NCI-H1417 treated with DMSO at 0.1 percent for 48 hours (cell line): ENCODE measurements at regions not wholly inside any gene's neighbourhood (a gene's known extent, or its start where the extent isn't known, plus 50 kb on each side); places are given as distances from the start of the nearest gene placed in this dataset.
"Not testable (repeated sequence)": the region's sequence is repeated elsewhere in the genome, so short reads cannot be mapped to it uniquely, and the experiment has no call there.

Source experiments
- DNase-seq: peaks from one replicate; lab custom pipeline; 2025; lab: John Stamatoyannopoulos, UW

DNA sequence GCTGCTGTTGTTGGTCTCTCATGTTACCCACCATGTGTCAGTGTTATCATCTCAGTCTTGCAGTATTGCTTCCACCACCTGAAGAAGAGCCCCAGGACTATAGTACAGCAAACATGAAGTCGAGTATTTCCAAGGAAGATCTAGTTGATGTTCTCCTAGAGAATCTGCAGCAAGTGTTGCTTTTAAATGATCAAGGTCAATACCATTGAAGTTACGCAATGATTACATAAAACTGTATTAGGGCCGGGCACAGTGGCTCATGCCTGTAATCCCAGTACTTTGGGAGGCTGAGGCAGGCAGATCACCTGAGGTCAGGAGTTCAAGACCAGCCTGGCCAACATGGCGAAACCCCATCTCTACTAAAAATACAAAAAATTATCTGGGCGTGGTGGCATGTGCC lies 173.9 kb downstream of the TJP1 start:
- DNase-seq, result not testable (repeated sequence)

DNA sequence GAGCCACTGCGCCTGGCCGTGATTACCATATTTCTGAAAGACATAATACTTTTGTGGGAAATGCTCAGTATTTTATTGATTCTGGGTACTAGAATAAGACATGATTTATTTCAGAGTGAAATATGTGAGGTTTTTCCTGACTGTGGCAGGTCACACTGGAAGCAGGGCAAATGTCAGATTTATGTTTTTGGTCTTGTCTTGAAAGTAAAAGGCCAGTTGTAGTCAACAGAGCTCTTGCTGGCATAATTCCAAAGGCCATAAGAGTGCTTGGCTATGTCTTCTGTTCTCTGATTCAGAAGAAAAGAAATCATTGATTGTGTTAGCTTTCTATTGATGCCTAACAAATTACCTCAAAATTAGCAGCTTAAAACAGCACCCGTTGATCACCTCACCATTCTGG lies 176.4 kb downstream of the TJP1 start:
- DNase-seq, result no peak

DNA sequence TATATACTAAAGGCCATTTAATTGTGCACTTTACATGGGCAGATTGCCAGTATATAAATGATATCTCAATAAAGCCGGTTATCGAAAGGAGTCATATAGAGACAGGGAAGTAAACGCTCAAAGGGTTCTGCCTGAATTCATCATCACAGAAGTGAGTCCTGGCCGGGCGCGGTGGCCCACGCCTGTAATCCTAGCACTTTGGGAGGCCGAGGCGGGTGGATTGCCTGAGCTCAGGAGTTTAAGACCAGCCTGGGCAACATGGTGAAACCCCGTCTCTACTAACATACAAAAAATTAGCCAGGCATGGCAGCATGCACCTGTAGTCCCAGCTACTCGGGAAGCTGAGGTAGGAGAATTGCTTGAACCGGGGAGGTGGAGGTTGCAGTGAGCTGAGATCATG lies 177.9 kb downstream of the TJP1 start:
- not testable (repeated sequence) for DNase-seq

DNA sequence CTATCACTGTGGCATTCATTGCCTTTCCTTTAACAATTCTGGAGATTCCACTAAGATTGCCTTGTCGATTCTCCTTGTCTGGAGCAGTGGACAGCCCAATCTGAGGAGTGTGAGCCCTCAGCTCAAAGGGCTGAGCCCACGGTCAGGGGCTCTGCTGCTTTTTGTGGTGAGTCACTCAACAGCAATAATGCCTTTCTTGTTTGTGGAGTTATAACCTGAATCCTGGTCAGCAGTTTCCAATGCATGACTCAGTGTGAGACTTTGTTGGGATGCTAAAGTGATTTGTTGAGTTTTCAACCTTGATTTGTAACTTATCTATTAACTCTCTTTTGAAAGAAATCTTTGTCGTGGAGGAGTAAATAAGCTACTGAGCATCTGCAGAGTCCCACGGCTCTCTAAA lies 183.5 kb downstream of the TJP1 start:
- DNase-seq, result no peak

DNA sequence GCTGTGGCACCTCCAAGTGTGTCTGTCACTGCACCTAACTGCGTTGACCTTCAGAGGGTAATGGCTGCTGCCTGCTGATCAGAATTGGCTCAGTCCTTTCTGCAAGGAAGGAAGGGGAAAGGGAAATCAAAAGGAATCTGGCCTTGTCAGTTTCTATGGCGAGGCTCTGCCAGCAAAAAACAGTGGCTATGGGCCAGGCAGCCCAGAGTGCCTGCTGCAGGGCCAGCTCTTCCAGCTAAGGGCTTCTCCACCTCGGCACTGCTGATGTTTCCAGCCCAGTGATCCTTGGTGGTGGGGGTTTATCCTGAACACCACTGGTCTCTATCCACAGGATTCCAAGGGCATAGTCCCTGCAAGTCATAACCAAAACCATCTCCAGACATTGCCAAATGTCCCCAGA lies 184.3 kb downstream of the TJP1 start:
- DNase-seq, result no peak

DNA sequence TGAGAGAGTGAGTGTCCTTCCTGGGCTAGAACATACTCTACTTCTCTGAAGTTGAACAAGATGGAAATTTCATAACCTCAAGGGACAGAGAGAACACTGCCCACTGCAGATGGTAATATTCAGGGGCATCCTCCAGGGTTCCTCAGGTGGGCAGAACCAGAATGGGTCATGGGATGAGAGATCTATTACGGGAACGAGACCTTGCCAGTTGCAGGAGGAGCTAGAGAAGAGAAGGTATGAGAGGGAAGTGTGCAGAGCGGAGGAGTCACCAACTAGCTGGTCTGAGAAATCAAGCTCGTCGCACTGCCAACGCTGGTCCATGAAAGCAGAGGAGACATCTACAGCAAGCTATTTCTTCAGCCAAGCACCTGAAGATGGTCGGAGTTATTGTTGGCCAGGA lies 184.7 kb downstream of the TJP1 start:
- DNase-seq, result no peak

DNA sequence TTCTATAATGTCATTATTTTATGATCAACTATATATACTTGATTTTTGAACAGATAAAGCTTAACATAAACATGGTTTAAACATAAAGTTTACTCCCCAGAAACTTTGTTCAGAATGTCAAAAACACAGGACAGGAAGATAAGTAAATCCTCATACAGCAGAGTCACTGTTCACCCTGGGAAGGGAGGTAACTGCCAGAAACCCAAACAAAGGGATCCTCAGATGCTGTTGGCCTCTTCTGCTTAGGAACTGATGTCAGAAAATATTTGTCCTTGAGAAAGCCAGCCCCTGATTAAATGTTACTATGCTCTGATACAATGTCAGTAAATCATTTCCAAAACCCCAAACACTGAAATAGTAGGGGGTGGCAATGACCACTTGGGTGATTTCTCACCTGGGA lies 185.3 kb downstream of the TJP1 start:
- no peak for DNase-seq

DNA sequence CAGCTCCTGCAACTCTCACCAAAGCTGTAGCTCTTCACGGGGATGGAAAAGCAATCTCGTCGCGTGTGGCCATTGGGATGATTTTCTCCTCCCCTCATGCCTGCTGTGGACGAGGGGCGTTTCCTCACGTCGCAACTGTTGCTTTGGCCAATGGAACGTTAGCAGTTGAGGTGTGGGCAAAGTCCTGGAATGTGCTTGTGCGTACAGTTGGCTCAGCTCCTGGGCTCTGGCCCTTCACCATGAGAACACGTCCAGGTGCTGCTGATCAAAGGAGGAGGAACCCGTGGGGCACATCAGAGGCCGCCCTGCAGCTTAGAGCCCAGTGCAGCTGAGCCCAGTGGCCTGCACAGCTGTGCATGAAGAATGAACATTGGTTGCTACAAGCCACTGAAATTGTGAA lies 186.1 kb downstream of the TJP1 start:
- DNase-seq, result no peak

DNA sequence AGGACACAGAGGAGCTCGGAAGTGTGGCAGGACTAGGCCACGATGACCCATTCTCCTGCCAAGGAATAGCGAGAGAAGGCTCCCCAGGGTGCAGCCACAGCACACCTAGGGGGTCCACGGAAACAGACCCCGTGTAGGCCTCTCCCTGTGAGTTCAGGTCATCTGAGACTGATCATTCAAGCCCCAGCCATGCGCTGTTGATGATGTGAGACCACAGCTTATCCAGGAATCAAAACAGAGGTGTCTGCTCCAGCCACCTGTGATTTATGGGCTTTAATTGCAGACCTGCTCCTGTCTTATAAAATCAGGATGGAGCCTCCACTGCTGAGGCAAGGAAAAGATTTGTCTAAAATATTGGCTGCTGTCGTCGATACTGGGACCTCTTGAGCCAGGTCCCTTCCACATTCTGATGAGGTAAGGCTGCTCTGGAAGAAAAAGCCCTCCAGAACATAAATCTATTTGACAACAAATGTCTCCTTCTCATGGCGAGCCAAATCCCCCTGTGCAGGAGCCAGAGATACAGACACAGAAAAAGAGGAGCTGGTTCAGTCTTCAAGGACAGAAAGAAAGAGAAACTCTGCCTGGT lies 186.7 kb downstream of the TJP1 start:
- DNase-seq, result no peak

DNA sequence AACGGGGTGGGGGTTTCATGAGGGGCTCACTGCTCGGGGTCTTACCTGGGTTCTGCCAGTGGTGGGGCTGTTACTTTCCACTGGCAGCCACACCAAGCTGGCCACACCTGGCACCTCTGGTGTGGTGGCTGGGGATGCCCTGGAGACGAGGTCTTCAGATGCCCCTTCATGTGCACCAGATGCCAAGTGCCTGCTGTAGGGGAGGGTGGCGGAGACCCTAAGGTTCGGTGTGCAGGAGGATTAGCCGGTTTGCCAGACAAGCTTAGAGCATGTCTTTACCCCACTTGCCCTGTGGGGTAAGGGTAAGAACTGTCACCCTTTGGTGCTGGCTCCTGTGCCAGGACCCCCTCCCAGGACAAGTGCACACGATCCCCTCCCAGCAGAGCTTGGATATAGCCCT lies 188.3 kb downstream of the TJP1 start:
- DNase-seq, result no peak

DNA sequence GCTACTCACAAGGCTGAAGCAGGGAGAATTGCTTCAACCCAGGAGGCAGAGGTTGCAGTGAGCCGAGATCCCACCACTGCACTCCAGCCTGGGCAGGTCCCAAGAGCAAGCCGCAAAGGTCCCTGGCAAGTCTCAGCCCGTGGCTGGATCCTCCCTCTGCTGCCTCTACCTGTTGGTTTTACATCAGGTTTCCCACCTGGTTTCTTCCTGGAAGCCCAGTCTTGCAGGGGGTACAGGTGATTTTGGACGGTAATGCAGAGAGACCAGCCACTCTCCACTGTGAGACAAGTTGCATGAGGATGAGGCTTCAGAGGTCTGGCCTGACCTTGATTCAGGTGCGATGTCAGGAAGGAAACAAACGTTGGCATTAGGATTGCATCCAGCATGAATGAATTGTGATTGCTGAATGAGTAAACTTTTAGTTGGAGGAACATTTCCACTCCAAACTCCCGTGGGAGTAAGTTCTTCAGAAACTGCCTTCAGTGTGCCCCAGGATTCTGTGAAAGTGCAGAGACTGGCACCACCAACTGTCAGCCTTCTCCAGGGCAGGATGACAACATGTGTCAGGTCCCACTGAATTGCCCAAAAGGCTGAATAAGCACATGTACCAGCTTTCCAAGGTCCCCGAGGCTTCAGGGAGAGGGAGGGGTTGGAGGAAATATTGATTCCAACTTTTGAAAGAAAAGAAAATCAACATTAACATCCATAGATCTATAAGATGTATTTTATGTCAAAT lies 189.4 kb downstream of the TJP1 start:
- DNase-seq, result no peak

DNA sequence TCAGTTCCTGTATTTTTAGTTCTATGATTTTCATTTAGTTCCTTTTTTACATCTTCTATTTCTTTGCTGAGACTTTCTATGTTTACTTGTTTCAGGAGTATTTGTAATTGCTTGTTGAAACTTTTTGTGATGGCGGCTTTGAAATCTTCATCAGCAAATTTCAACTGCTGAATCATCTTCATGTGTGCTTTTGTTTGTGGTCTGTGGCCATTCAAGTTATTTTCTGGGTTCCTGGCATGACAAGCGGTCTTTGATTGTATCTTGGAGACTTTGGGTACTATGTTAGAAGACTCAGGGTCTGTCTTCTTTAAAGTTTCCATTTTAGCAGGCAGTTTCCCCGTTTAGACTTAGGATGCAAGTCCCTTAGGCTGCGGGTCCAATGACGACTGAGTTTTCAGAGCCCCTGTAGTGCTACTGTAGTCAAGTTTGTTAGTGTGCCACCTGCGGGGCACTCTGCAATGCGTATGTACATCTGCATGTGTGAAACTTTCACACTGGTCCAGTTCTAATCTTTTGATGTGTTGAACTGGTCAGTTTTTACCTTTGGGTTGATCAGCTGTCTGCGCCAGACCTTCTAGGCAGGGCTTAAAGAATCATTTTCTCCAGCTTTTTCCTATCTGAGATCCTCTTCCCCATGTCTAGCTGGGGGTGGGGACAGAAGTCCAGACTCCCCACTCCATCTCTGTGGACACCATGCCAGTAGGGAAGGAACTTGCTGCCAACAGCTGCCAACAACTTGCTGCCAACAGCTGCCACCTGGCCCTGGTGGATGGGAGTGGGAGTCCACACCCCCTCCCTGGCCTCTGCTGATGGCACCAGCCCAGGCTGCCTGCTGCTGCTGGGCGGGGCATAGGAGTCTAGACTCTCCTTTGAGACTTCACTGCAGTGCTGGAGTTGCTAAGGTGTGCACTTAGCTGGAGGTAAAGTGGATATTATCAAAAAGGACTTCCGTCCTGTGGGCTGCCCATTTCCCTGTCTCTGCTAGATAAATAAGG lies 190.9 kb downstream of the TJP1 start:
- DNase-seq, result no peak

DNA sequence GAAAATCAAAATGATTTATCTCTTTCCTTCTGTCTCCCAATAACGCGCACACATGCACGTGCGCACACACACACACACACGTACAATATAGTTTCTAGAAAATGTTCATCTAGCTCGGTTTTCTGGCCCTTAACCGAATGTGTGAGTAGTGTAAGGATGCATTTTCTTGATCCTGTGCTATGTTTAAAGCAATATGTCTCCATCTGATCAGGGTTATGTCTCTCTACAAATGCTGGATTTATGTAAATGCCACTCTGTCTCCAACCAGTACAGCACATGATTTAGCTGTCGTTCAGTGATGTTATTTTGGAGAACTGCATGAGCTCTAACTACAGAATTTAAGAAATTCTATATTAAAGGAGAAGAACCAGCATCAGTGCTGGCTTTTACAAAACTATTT lies 198.0 kb downstream of the TJP1 start:
- no peak for DNase-seq

DNA sequence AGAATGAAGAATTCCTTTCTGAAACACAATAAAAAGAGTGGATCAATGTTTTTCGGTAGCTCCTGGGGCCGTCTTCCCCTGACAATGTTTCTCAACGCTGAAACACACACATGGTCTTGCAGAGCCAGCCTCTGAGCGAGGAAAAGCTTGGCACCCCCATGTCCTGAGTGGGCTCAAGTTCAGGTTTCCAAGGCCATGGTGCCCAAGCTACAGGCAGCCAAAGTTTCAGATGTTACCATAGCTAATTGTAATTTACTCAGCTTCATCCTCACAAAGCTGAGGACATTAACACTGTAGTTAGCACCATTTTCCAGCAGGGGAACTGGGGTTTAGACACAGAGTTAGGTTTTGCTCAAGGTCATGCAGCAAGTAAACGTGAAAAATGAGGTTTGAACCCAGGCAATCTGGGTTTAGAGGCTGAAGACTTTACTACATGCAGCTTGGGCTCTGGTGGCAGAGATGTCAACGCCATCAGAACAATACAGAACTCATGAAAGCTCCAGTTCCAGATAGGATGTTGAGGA lies 199.1 kb downstream of the TJP1 start:
- no peak for DNase-seq

DNA sequence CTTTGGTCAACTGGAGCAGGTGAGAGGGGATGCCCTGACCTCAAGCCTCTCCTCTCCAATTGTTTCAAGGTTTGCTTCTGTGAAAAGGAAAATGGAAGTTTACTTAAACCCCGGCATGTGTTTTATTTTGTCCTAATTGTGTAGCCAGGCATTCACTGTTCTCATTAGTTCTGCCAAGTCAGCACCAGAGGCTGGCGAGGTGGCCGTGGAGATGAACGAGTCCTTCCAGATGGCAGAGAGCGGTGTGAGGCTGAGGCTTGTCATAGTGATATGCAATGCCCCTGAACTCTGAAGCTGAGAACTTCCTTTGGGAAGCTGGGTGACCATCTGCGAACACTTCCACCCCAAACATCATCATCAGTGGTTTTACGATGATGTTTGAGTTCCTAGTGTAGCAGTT lies 199.6 kb downstream of the TJP1 start:
- DNase-seq, result no peak

DNA sequence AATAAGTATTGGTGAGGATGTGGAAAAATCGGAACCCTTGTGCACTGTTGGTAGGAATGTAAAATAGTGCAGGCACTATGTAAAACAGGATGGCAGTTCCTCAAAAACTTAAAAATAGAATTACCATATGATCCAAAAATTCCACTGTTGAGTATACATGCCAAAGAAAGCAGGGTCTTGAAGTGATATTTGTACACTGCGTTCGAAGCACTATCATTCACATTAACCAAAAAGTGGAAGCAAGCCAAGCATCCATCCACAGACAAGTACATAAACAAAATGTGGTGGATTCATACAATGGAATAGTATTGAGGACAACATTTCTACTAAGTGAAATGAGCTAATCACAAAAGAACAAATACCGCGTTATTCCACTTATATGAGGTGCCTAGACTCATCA lies 200.7 kb downstream of the TJP1 start:
- DNase-seq, result no peak

DNA sequence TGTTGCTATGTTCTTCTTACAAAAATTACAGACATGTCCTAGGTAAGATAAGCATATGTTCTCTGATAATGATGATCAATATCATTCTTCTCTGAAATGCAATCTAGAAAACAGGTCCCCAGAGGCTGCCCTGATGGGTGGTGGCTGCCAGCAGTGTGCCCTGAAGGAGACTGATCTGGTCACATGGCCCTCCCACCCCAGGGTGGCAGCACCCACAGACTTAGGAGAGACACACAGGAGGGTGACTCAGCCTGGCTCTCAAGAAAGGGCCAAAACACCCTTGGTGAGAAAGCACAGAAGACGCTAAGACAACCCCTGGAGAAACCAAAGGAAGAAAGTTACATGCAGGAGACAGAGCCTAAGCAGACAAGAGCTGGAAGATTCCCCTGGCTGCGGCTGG lies 203.7 kb downstream of the TJP1 start:
- no peak for DNase-seq

DNA sequence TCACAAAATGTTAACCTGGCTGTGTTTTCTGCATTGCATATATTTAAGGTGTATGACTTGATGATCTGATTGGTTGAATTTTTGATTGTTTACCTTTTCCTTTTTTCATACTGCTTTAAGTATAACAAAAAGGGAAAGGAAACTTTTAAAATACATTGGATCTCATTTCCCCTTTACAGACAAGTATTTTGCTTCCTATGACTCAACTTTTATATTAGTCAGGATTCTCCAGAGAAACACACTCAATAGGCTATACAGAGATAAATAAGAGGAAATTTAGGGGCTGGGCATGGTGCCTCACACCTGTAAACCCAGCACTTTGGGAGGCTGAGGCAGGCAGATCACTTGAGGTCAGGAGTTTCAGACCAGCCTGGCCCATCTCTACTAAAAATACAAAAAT lies 205.8 kb downstream of the TJP1 start:
- DNase-seq, result no peak

DNA sequence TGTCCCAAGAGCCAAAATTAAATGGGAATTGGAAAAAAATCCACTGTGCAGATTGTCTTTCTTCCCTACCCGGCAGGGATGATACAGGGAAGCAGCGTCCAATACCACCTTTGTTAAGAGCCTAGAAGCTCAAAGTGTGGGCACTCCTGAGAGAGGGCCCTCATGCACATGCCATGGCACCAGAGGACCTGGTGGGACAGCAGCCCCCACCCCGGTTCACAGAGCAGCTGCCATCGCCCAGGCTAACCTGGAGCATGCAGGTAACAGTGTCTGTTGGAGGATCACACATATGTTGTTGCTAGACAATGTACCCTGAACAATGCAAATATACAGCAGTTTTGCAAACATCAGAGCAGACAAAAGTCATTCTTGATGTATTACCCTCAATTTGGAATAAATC lies 206.5 kb downstream of the TJP1 start:
- DNase-seq, result no peak

DNA sequence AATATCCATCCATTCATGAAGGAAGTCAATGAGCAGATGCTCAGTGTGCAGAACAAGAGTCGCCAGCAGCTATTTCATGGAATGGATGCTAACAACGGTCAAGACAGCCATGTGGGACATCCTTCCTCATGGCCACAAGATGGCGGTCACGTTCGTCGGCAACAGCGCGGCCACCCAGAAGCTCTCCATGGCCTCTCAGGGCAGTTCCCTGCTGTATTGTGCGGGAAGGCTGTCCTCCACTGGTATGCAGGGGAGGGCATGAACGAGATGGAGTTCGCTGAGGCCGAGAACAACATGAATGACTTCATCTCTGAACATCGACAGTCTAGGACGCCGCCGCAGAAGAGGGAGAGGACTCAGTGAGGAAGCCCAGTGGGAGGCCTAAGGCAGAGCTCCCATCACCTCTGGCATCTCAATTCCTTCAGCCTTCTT lies 208.3 kb downstream of the TJP1 start:
- no peak for DNase-seq

DNA sequence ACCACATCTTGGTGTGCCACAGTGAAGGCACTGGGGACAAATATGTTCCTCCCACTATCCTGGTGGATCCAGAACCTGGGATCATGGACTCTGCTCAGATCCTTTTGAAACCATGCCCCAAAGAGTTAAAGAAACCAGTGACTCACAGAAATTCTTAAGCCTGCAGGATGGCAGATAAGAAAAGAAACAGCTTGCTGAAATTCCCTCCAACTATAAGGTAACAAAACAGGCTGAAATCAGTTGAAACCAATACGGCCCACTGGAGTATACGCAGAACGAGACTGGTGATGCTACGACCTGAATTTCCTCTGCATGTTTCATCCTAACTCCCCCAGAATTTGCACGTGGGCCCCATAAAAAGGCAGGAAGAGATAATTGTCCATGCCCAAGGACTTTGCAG lies 209.6 kb downstream of the TJP1 start:
- DNase-seq, result no peak

DNA sequence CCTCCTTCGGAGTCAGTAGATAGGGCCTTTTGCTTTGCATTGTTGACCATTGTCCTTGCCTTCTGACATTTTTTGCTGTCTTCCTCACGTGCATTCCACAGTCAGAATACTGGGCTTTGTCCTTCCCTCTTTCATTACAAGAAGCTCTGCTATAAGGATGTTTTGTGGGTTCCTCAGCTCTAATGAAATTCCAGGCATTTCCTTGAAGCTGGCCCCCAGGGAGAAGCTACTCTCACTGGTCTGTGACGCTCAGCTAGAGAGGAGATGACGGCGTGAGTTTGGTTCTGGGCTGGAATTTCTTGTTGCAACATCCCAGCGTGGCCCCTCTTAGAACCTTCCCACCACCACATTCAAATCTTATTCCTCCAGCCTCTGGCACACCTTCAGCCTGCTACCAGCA lies 210.2 kb downstream of the TJP1 start:
- no peak for DNase-seq

DNA sequence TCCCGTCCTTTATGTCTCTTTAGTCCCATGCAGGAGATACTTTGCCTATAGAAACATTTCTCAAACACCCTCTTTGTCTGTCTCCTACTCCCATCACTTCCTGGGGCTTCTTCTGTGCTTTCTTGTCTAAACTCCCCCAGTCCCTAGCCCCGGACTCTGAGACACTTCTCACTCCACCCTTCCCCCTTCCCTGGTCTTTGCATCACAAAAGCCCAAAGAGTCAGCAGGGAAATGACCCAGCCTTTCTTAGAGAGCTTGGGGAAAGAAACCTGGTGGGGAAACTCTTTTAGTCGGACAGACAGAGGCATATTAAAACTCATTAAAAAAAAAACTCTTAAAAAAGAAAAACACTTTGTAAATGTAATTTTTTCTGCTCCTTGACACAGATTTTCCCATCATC lies 211.2 kb downstream of the TJP1 start:
- DNase-seq, result no peak
